ENCODE measurements at regions not wholly inside any gene's neighbourhood (a gene's known extent, or its start where the extent isn't known, plus 50 kb on each side); places are given as distances from the start of the nearest gene placed in this dataset.

DNA sequence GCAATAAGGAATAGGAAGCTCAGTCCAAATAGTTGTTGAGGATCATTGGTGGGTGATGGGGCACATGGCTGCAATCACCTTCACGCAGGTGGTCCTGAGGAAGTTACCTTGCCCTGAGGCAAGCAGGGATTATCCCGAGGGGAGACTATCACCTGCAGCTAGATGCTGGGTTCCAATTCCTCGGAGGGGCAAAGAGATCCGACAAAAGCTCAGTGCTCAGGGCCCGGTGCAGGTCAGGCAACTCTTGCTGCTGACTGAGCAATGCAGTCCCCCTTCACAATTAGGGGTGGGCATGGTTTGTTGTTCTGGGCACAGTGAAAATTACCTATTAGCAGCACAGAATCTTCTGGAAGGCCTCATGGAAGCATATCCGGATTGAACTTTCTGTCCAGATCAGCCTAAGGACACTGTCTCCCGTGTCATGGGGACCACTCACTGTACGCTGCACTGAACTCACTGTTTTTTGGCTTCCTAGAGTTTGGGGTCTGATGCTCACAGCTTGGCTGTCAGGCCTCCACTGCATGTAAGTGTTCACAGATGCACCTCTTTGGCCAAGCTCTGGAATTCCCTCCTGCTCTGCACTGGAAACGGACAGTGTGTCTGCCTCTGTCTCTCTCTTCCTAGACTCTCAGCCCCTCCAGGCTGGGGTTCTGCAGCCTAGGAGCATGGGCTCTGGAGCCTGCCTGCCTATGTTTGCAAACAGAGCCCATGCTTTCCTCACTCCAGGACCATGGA, 372.7 kb downstream of the ZNF536 start:
- intact Hi-C loops (cut with micrococcal nuclease) = no loop called here
- no peak for DNase-seq
- Histone ChIP-seq H3K27ac (replicated peaks) (no peak overlapping the region), H3K9me3 (replicated peaks) (peaks cover 7% of the 10 kb centered on the region), H3K27me3 (ENCODE audit: low read depth) (peaks cover 61% of the 10 kb centered on the region), H3K4me3 (no peak overlapping the region), H3K36me3 (no peaks in the 10 kb centered on the region), H3K4me1 (no peaks in the 10 kb centered on the region)
- TF ChIP-seq, protein P1, sequence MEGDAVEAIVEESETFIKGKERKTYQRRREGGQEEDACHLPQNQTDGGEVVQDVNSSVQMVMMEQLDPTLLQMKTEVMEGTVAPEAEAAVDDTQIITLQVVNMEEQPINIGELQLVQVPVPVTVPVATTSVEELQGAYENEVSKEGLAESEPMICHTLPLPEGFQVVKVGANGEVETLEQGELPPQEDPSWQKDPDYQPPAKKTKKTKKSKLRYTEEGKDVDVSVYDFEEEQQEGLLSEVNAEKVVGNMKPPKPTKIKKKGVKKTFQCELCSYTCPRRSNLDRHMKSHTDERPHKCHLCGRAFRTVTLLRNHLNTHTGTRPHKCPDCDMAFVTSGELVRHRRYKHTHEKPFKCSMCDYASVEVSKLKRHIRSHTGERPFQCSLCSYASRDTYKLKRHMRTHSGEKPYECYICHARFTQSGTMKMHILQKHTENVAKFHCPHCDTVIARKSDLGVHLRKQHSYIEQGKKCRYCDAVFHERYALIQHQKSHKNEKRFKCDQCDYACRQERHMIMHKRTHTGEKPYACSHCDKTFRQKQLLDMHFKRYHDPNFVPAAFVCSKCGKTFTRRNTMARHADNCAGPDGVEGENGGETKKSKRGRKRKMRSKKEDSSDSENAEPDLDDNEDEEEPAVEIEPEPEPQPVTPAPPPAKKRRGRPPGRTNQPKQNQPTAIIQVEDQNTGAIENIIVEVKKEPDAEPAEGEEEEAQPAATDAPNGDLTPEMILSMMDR (IDR thresholded peaks at IDR 0.05; ENCODE audit: borderline replicate concordance) = no peak

DNA sequence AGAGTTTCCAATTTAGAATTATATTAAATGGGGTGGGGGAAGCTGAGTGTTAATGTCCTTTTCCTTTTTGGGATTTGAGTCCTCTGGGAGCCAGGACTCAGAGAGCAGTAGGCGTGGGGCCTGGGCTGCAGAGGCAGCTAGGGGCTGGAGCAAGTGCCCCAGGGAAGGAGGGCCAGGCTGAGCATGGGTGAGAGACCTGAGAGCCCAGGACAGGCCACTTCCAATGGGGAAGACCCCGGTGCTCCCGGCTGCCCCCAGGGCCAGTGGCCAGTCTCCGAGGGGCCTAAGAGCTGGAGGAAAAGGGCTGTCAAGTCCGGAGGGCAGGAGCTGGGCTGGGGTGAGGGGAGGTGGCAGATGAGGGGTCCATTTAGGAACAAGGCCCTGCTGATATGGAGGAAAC, 371.5 kb downstream of the ZNF536 start:
- no peaks in the 10 kb centered on the region for H3K4me1 ChIP-seq

GRCh38 chr19:30743011-30743410, 370.8 kb downstream of the ZNF536 start:
- Histone ChIP-seq H3K36me3 (no peaks in the 10 kb centered on the region), H3K27me3 (ENCODE audit: low read depth) (peaks cover 72% of the 10 kb centered on the region), H3K4me1 (no peaks in the 10 kb centered on the region), H3K4me3 (no peak overlapping the region), H3K27ac (replicated peaks) (no peak overlapping the region), H3K9me3 (replicated peaks) (no peaks in the 10 kb centered on the region)
- intact Hi-C loops (cut with micrococcal nuclease) = no loop called here
- DNase-seq = no peak
- TF ChIP-seq, protein P1 (IDR thresholded peaks at IDR 0.05; ENCODE audit: borderline replicate concordance) = no peak

More for the DNA sequence above, 371.5 kb downstream of the ZNF536 start:
- Histone ChIP-seq H3K27me3 (ENCODE audit: low read depth) (peaks cover 65% of the 10 kb centered on the region), H3K36me3 (no peaks in the 10 kb centered on the region), H3K27ac (replicated peaks) (no peak overlapping the region), H3K9me3 (replicated peaks) (no peaks in the 10 kb centered on the region), H3K4me3 (no peak overlapping the region)
- TF ChIP-seq, protein P1 (IDR thresholded peaks at IDR 0.05; ENCODE audit: borderline replicate concordance) = no peak
- intact Hi-C loops (cut with micrococcal nuclease) = no loop called here
- DNase-seq = no peak

GRCh38 chr19:30742406-30742938, 370.3 kb downstream of the ZNF536 start:
- H3K4me1 ChIP-seq = no peaks in the 10 kb centered on the region
- no peak overlapping the region for H3K27ac ChIP-seq (replicated peaks)
- DNase-seq = no peak
- TF ChIP-seq, protein P1 (IDR thresholded peaks at IDR 0.05; ENCODE audit: borderline replicate concordance) = no peak
- intact Hi-C loops (cut with micrococcal nuclease) = no loop called here
- H3K27me3 ChIP-seq (ENCODE audit: low read depth) = peaks cover 77% of the 10 kb centered on the region
- no peaks in the 10 kb centered on the region for H3K36me3 ChIP-seq
- no peak overlapping the region for H3K4me3 ChIP-seq
- no peaks in the 10 kb centered on the region for H3K9me3 ChIP-seq (replicated peaks)

GRCh38 chr19:30741566-30741965, 369.4 kb downstream of the ZNF536 start:
- H3K27ac ChIP-seq (replicated peaks) = no peak overlapping the region
- H3K36me3 ChIP-seq = no peaks in the 10 kb centered on the region
- peaks cover 83% of the 10 kb centered on the region for H3K27me3 ChIP-seq (ENCODE audit: low read depth)
- DNase-seq = no peak
- TF ChIP-seq, protein P1 (IDR thresholded peaks at IDR 0.05; ENCODE audit: borderline replicate concordance) = no peak
- no peak overlapping the region for H3K4me3 ChIP-seq
- no peaks in the 10 kb centered on the region for H3K9me3 ChIP-seq (replicated peaks)
- intact Hi-C loops (cut with micrococcal nuclease) = no loop called here
- no peaks in the 10 kb centered on the region for H3K4me1 ChIP-seq

Data from left ventricle myocardium inferior (tissue), 1 donor.